PC-9 (cell line): ENCODE measurements at regions not wholly inside any gene's neighbourhood (a gene's known extent, or its start where the extent isn't known, plus 50 kb on each side); places are given as distances from the start of the nearest gene placed in this dataset.

Experiments used
- BruUV-seq: library from RNA; stranded (reverse); fragments of 400-500 nt; replicated peaks from 2 replicates; lab custom pipeline; 2021; lab: Mats Ljungman, UMichigan
- CTCF ChIA-PET: fragments of 300-600 bp; sonication (Branson Sonifier 250); formaldehyde crosslinking; loops from one replicate; lab custom pipeline; 2022; ENCODE audit warnings: antibody characterized with exemption; lab: Charles Lee
- POLR2A ChIA-PET: fragments of 300-600 bp; sonication (Branson Sonifier 250); formaldehyde crosslinking; loops from one replicate; lab custom pipeline; 2022; ENCODE audit warnings: antibody characterized with exemption; ENCODE audit not compliant: unreplicated experiment; lab: Charles Lee
- DNase-seq, 2 experiments: peaks; one replicate each; pipeline versions ENCODE4 v3.0.0 to v3.0.0-alpha.2; 2015 to 2022; ENCODE audit warnings: mixed read lengths in 1 of 2
- H2AFZ ChIP-seq: fragments of 200-600 bp; sonication (generic); 2 replicates; pipeline ENCODE4 v1.8.1; 2017; ENCODE audit warnings: antibody characterized with exemption
- H3F3A ChIP-seq: fragments of 200-600 bp; sonication (generic); 2 replicates; pipeline ENCODE4 v1.8.1; 2017; ENCODE audit warnings: antibody characterized with exemption, mild to moderate bottlenecking, low read depth; ENCODE audit not compliant: insufficient read depth
- H3K27ac ChIP-seq: fragments of 200-600 bp; sonication (generic); 2 replicates; pipeline ENCODE4 v1.6.1; 2016; ENCODE audit warnings: mixed run types
- H3K27me3 ChIP-seq: fragments of 200-600 bp; sonication (generic); 2 replicates; pipeline ENCODE4 v1.6.1; 2016; ENCODE audit warnings: low read depth, mixed run types; ENCODE audit not compliant: insufficient read depth
- H3K36me3 ChIP-seq: fragments of 200-600 bp; sonication (generic); 2 replicates; pipeline ENCODE4 v1.6.1; 2016; ENCODE audit warnings: low read depth, mixed run types
- H3K4me1 ChIP-seq: fragments of 200-600 bp; sonication (generic); replicated peaks from 2 replicates; pipeline ENCODE4 v1.6.1; 2016; ENCODE audit warnings: mixed run types; ENCODE audit not compliant: insufficient read depth
- H3K4me2 ChIP-seq: fragments of 200-600 bp; sonication (generic); 2 replicates; pipeline ENCODE4 v1.6.1; 2017; ENCODE audit warnings: mixed run types
- H3K4me3 ChIP-seq: fragments of 200-600 bp; sonication (generic); 2 replicates; pipeline ENCODE4 v1.6.1; 2016; ENCODE audit warnings: mixed run types
- H3K79me2 ChIP-seq: fragments of 200-600 bp; sonication (generic); 2 replicates; pipeline ENCODE4 v1.6.1; 2017; ENCODE audit warnings: low read depth, mixed run types
- H3K9me2 ChIP-seq: fragments of 200-600 bp; sonication (generic); 2 replicates; pipeline ENCODE4 v1.8.1; 2017; ENCODE audit warnings: mild to moderate bottlenecking; ENCODE audit not compliant: insufficient read depth
- H3K9me3 ChIP-seq: fragments of 200-600 bp; sonication (generic); 2 replicates; pipeline ENCODE4 v1.8.1; 2016; ENCODE audit warnings: low read depth; ENCODE audit not compliant: insufficient read depth
- H4K20me1 ChIP-seq: fragments of 200-600 bp; sonication (generic); 2 replicates; pipeline ENCODE4 v1.8.1; 2017; ENCODE audit not compliant: insufficient read depth
- CTCF ChIP-seq: fragments of 200-600 bp; sonication (generic); conservative IDR thresholded peaks from 2 replicates; pipeline ENCODE4 v1.6.1; 2017; ENCODE audit warnings: mixed run types, antibody characterized with exemption, mild to moderate bottlenecking, moderate library complexity
- EZH2 ChIP-seq: fragments of 200-600 bp; sonication (generic); IDR thresholded peaks from 2 replicates; pipeline ENCODE4 v1.8.0; 2017; ENCODE audit warnings: antibody characterized with exemption, low read depth
- intact Hi-C: fragments of 100-400 bp; cut with micrococcal nuclease; formaldehyde crosslinking; loops from one replicate; pipeline ENCODE4 v1.10.0; 2022; ENCODE audit not compliant: unreplicated experiment

GRCh38 chr13:65307056-65307455, 1923.1 kb downstream of the PCDH9 start:
- H3K4me2 ChIP-seq, result no peak overlapping the region
- no peaks in the 10 kb centered on the region for H3K9me2 ChIP-seq
- intact Hi-C loops, result no loop called here

GRCh38 chr13:65302691-65303090, 1927.4 kb downstream of the PCDH9 start:
- H3K9me2 ChIP-seq, result no peaks in the 10 kb centered on the region
- no peaks in the 10 kb centered on the region for H3K4me1 ChIP-seq
- no peaks in the 10 kb centered on the region for H3K36me3 ChIP-seq
- no peaks in the 10 kb centered on the region for H3K27me3 ChIP-seq
- no peak overlapping the region for H2AFZ ChIP-seq
- CTCF ChIA-PET, result no interaction called here
- no TSS peak for BruUV-seq
- H3K4me3 ChIP-seq, result no peak overlapping the region
- no peaks in the 10 kb centered on the region for H3F3A ChIP-seq
- intact Hi-C loops, result no loop called here
- no peak overlapping the region for H3K4me2 ChIP-seq
- no peaks in the 10 kb centered on the region for H3K9me3 ChIP-seq
- no peak overlapping the region for H3K27ac ChIP-seq
- POLR2A ChIA-PET, result no interaction called here
- H4K20me1 ChIP-seq, result no peaks in the 10 kb centered on the region
- no peak for DNase-seq
- no peaks in the 10 kb centered on the region for H3K79me2 ChIP-seq
- TF ChIP-seq EZH2, result no peak
- TF ChIP-seq CTCF, result no peak

More at GRCh38 chr13:65307056-65307455, 1923.1 kb downstream of the PCDH9 start:
- Histone ChIP-seq H3K9me3 (no peaks in the 10 kb centered on the region), H3K4me3 (no peak overlapping the region), H3K27ac (no peak overlapping the region), H3K4me1 (no peaks in the 10 kb centered on the region), H2AFZ (no peak overlapping the region), H3K36me3 (no peaks in the 10 kb centered on the region), H4K20me1 (no peaks in the 10 kb centered on the region), H3F3A (no peaks in the 10 kb centered on the region), H3K27me3 (no peaks in the 10 kb centered on the region), H3K79me2 (no peaks in the 10 kb centered on the region)
- BruUV-seq, result no TSS peak
- CTCF ChIA-PET, result no interaction called here
- POLR2A ChIA-PET, result no interaction called here
- TF ChIP-seq CTCF, result no peak
- TF ChIP-seq EZH2, result no peak
- no peak for DNase-seq

GRCh38 chr13:65301506-65301905, 1928.6 kb downstream of the PCDH9 start:
- ChIA-PET CTCF (no interaction called here), POLR2A (interaction anchor here (0.6 kb wide), 1 partner anchor 345 kb away, joined by 8 read pairs; no protein-coding TSS in a partner anchor)
- intact Hi-C loops, result no loop called here
- H3K9me3 ChIP-seq, result no peaks in the 10 kb centered on the region
- no peak for TF ChIP-seq EZH2
- TF ChIP-seq CTCF, result no peak
- no peak overlapping the region for H3K4me2 ChIP-seq
- H3K4me1 ChIP-seq, result no peaks in the 10 kb centered on the region
- no peaks in the 10 kb centered on the region for H3K36me3 ChIP-seq
- no peak overlapping the region for H2AFZ ChIP-seq
- no peaks in the 10 kb centered on the region for H3K27me3 ChIP-seq
- H3K9me2 ChIP-seq, result no peaks in the 10 kb centered on the region
- no TSS peak for BruUV-seq
- no peaks in the 10 kb centered on the region for H3F3A ChIP-seq
- no peak for DNase-seq
- H3K4me3 ChIP-seq, result no peak overlapping the region
- H3K27ac ChIP-seq, result no peak overlapping the region
- no peaks in the 10 kb centered on the region for H4K20me1 ChIP-seq
- H3K79me2 ChIP-seq, result no peaks in the 10 kb centered on the region
